PFSK-1 (cell line): ENCODE measurements at regions not wholly inside any gene's neighbourhood (a gene's known extent, or its start where the extent isn't known, plus 50 kb on each side); places are given as distances from the start of the nearest gene placed in this dataset.

Experiments used
- POLR2AphosphoS5 ChIP-seq: IDR thresholded peaks from 2 replicates; pipeline ENCODE4 v1.6.1; 2012; ENCODE audit warnings: low read depth, mild to moderate bottlenecking, control low read depth, low read length, moderate library complexity
- REST ChIP-seq, 2 experiments: IDR thresholded peaks; 2 replicates each; pipeline versions ENCODE4 v1.6.1 to v1.8.0; 2011 to 2012; ENCODE audit warnings: low read depth in 2 of 2, low read length in 2 of 2, control low read depth in 1 of 2, inconsistent platforms in 1 of 2, mild to moderate bottlenecking in 1 of 2, moderate library complexity in 1 of 2; ENCODE audit not compliant: insufficient read depth in 1 of 2
- SIN3A ChIP-seq: IDR thresholded peaks from 2 replicates; pipeline ENCODE4 v1.6.1; 2012; ENCODE audit warnings: mild to moderate bottlenecking, low read length, moderate library complexity, borderline replicate concordance; ENCODE audit not compliant: insufficient read depth

GRCh38 chr2:183521911-183522310 lies 397.7 kb downstream of the NUP35 start:
- TF ChIP-seq SIN3A = no peak
- TF ChIP-seq REST (IDR thresholded peaks at IDR 0.05; ENCODE audit: insufficient read depth in 1 of 2, low read depth in 2 of 2, low read length in 2 of 2) = no peak
- no peak for TF ChIP-seq POLR2AphosphoS5
